H1 (cell line): ENCODE measurements at regions not wholly inside any gene's neighbourhood (a gene's known extent, or its start where the extent isn't known, plus 50 kb on each side); places are given as distances from the start of the nearest gene placed in this dataset.

Experiments used
- CTCF ChIA-PET: fragments of 300-600 bp; sonication (Branson Sonifier 250); formaldehyde crosslinking; loops from one replicate; lab custom pipeline; 2021; ENCODE audit not compliant: partially characterized antibody; lab: Charles Lee
- POLR2A ChIA-PET: fragments of 300-600 bp; sonication (Branson Sonifier 250); formaldehyde crosslinking; loops from one replicate; lab custom pipeline; 2021; ENCODE audit warnings: inconsistent platforms; ENCODE audit not compliant: partially characterized antibody; lab: Charles Lee
- DNase-seq, 2 experiments: peaks; one replicate each; pipeline versions ENCODE4 v3.0.0 to v3.0.0-alpha.2; 2010 to 2022; ENCODE audit warnings: low spot score in 2 of 2, low read depth in 1 of 2, mixed read lengths in 1 of 2
- FAIRE-seq: peaks from 2 replicates; lab custom pipeline; 2011; peaks lifted over from hg19 to GRCh38; lab: Jason Lieb, UNC
- H2AFZ ChIP-seq: 2 replicates; pipeline ENCODE4 v1.8.1; 2012; ENCODE audit warnings: low read length, inconsistent platforms
- H2AK5ac ChIP-seq: 2 replicates; pipeline ENCODE4 v1.6.1; 2013; ENCODE audit warnings: low read depth, low read length
- H2BK120ac ChIP-seq: replicated peaks from 2 replicates; pipeline ENCODE3; 2013; ENCODE audit warnings: low read depth, low read length, inconsistent platforms
- H2BK12ac ChIP-seq: 2 replicates; pipeline ENCODE4 v1.6.1; 2013; ENCODE audit warnings: low read depth, low read length
- H2BK15ac ChIP-seq: 2 replicates; pipeline ENCODE4 v1.6.1; 2013; ENCODE audit warnings: low read length
- H2BK20ac ChIP-seq: 2 replicates; pipeline ENCODE4 v1.6.1; 2013; ENCODE audit warnings: low read length
- H2BK5ac ChIP-seq: 2 replicates; pipeline ENCODE4 v1.6.1; 2013; ENCODE audit warnings: low read depth, low read length
- H3K14ac ChIP-seq: 2 replicates; pipeline ENCODE4 v1.6.1; 2013; ENCODE audit warnings: inconsistent platforms; ENCODE audit not compliant: insufficient read length
- H3K18ac ChIP-seq: 2 replicates; pipeline ENCODE4 v1.6.1; 2013; ENCODE audit warnings: low read length; ENCODE audit errors: extremely low read depth
- H3K23ac ChIP-seq: 2 replicates; pipeline ENCODE4 v1.6.1; 2013; ENCODE audit warnings: inconsistent platforms; ENCODE audit not compliant: insufficient read length
- H3K23me2 ChIP-seq: 2 replicates; pipeline ENCODE4 v1.6.1; 2013; ENCODE audit warnings: low read depth, low read length
- H3K27ac ChIP-seq: 2 replicates; pipeline ENCODE4 v1.6.1; 2011; ENCODE audit warnings: low read depth, low read length, inconsistent platforms
- H3K27me3 ChIP-seq, 4 experiments: replicated peaks in 1 of 4; 1 replicate in 1 of 4; 2 replicates in 3 of 4; pipeline versions ENCODE4 v1.6.1 to v1.8.1; 2011 to 2013; ENCODE audit warnings: low read length in 3 of 4, mild to moderate bottlenecking in 3 of 4, inconsistent platforms in 2 of 4, mixed read lengths in 2 of 4, moderate library complexity in 1 of 4; ENCODE audit not compliant: control insufficient read depth in 3 of 4, insufficient read depth in 3 of 4; ENCODE audit errors: extremely low read depth in 1 of 4
- H3K36me3 ChIP-seq, 4 experiments: 2 replicates each; pipeline versions ENCODE4 v1.6.1 to v1.8.1; 2011 to 2013; ENCODE audit warnings: mild to moderate bottlenecking in 4 of 4, low read length in 3 of 4, moderate library complexity in 2 of 4, control low read depth in 1 of 4, inconsistent platforms in 1 of 4; ENCODE audit not compliant: insufficient read depth in 4 of 4, control insufficient read depth in 2 of 4
- H3K4ac ChIP-seq: replicated peaks from 2 replicates; pipeline ENCODE3; 2013; ENCODE audit warnings: low read length, low read depth, mixed read lengths, inconsistent platforms; ENCODE audit not compliant: insufficient read length
- H3K4me1 ChIP-seq, 4 experiments: replicated peaks in 1 of 4; 1 replicate in 1 of 4; 2 replicates in 3 of 4; pipeline versions ENCODE4 v1.6.1 to v1.8.1; 2011 to 2013; ENCODE audit warnings: low read length in 3 of 4, inconsistent platforms in 2 of 4, mixed read lengths in 1 of 4; ENCODE audit not compliant: insufficient read depth in 4 of 4, control insufficient read depth in 3 of 4
- H3K4me2 ChIP-seq, 2 experiments: 2 replicates each; pipeline versions ENCODE4 v1.6.1 to v1.8.1; 2011 to 2013; ENCODE audit warnings: low read depth in 2 of 2, low read length in 2 of 2, control low read depth in 1 of 2, inconsistent platforms in 1 of 2, mild to moderate bottlenecking in 1 of 2; ENCODE audit not compliant: insufficient read depth in 1 of 2
- H3K4me3 ChIP-seq, 4 experiments: fragments of 200-600, 300-600 bp in 1 of 4; sonication (generic), shearing (Covaris generic), sonication (Bioruptor Twin) in 1 of 4; 2 replicates each; pipeline versions ENCODE4 v1.5.1 to v1.8.1; 2011 to 2016; ENCODE audit warnings: low read length in 4 of 4, low read depth in 3 of 4, control low read depth in 2 of 4, inconsistent platforms in 2 of 4, mild to moderate bottlenecking in 2 of 4, mixed read lengths in 1 of 4, moderate library complexity in 1 of 4; ENCODE audit not compliant: insufficient read depth in 2 of 4; ENCODE audit errors: extremely low read depth in 1 of 4
- H3K56ac ChIP-seq: replicated peaks from 2 replicates; pipeline ENCODE3; 2013; ENCODE audit warnings: low read depth, mild to moderate bottlenecking, mixed read lengths, low read length, inconsistent platforms; ENCODE audit not compliant: insufficient read length
- H3K79me1 ChIP-seq: 2 replicates; pipeline ENCODE4 v1.6.1; 2013; ENCODE audit warnings: low read depth, low read length, control low read depth
- H3K79me2 ChIP-seq, 2 experiments: 2 replicates each; pipeline versions ENCODE4 v1.6.1 to v1.8.1; 2012 to 2013; ENCODE audit warnings: low read length in 2 of 2, mild to moderate bottlenecking in 2 of 2, inconsistent platforms in 1 of 2; ENCODE audit not compliant: insufficient read depth in 2 of 2, control insufficient read depth in 1 of 2
- H3K9ac ChIP-seq, 4 experiments: replicated peaks in 1 of 4; 1 replicate in 1 of 4; 2 replicates in 3 of 4; pipeline versions ENCODE4 v1.6.1 to v1.8.1; 2011 to 2013; ENCODE audit warnings: low read depth in 3 of 4, low read length in 3 of 4, control low read depth in 2 of 4, mild to moderate bottlenecking in 2 of 4, moderate library complexity in 2 of 4, inconsistent platforms in 1 of 4; ENCODE audit errors: extremely low read depth in 1 of 4
- H3K9me3 ChIP-seq, 2 experiments: 2 replicates each; pipeline versions ENCODE4 v1.6.1 to v1.8.1; 2012 to 2013; ENCODE audit warnings: mild to moderate bottlenecking in 2 of 2, moderate library complexity in 2 of 2, control low read depth in 1 of 2, inconsistent platforms in 1 of 2, low read depth in 1 of 2, low read length in 1 of 2, mixed read lengths in 1 of 2; ENCODE audit not compliant: insufficient read depth in 2 of 2
- H4K20me1 ChIP-seq, 2 experiments: replicated peaks in 1 of 2; 2 replicates each; pipeline versions ENCODE3 to v1.8.1; 2011 to 2013; ENCODE audit warnings: inconsistent platforms in 2 of 2, low read length in 2 of 2, mild to moderate bottlenecking in 1 of 2; ENCODE audit not compliant: insufficient read depth in 2 of 2, control insufficient read depth in 1 of 2
- H4K5ac ChIP-seq: 2 replicates; pipeline ENCODE4 v1.6.1; 2013; ENCODE audit warnings: low read length, low read depth, mixed read lengths, inconsistent platforms; ENCODE audit not compliant: insufficient read length
- H4K8ac ChIP-seq: 2 replicates; pipeline ENCODE4 v1.8.0; 2013; ENCODE audit warnings: mild to moderate bottlenecking, moderate library complexity, low read length, inconsistent platforms; ENCODE audit not compliant: insufficient read depth; ENCODE audit errors: extremely low read depth
- H4K91ac ChIP-seq: replicated peaks from 2 replicates; pipeline ENCODE3; 2013; ENCODE audit warnings: low read length, mixed read lengths, inconsistent platforms; ENCODE audit not compliant: insufficient read length
- BCL11A ChIP-seq, 2 experiments: IDR thresholded peaks; one replicate each; pipeline ENCODE4 v1.6.1; 2011; ENCODE audit warnings: low read depth in 2 of 2, low read length in 2 of 2, mild to moderate bottlenecking in 2 of 2
- CBX8 ChIP-seq: fragments of 300-800, 300-1000 bp; sonication (generic); IDR thresholded peaks from 2 replicates; pipeline ENCODE4 v1.7.1; 2016; ENCODE audit warnings: low read depth, low read length, borderline replicate concordance
- CEBPB ChIP-seq: IDR thresholded peaks from 2 replicates; pipeline ENCODE4 v1.6.1; 2012; ENCODE audit warnings: low read depth, low read length
- GABPA ChIP-seq: IDR thresholded peaks from 2 replicates; pipeline ENCODE4 v1.6.1; 2011; ENCODE audit warnings: mild to moderate bottlenecking, low read length, moderate library complexity, borderline replicate concordance; ENCODE audit not compliant: insufficient read depth
- JUND ChIP-seq: IDR thresholded peaks from 2 replicates; pipeline ENCODE4 v1.6.1; 2011; ENCODE audit warnings: mild to moderate bottlenecking, improper control_type of control experiment, low read length
- KDM1A ChIP-seq: fragments of 200-600, 300-600 bp; sonication (generic); IDR thresholded peaks from 2 replicates; pipeline ENCODE4 v1.7.1; 2016; ENCODE audit warnings: mild to moderate bottlenecking, low read length, borderline replicate concordance
- NANOG ChIP-seq: IDR thresholded peaks from 2 replicates; pipeline ENCODE4 v1.6.1; 2011; ENCODE audit warnings: low read length, low read depth, mild to moderate bottlenecking, inconsistent platforms; ENCODE audit not compliant: insufficient read depth, poor library complexity, severe bottlenecking
- POU5F1 ChIP-seq: IDR thresholded peaks from 2 replicates; pipeline ENCODE4 v1.6.1; 2011; ENCODE audit warnings: low read depth, mild to moderate bottlenecking, low read length, moderate library complexity
- RNF2 ChIP-seq: fragments of 200-900, 300-1000 bp; sonication (generic); IDR thresholded peaks from 2 replicates; pipeline ENCODE4 v1.7.1; 2016; ENCODE audit warnings: borderline replicate concordance, low read depth, mild to moderate bottlenecking, antibody characterized with exemption, low read length; ENCODE audit not compliant: poor library complexity, severe bottlenecking; ENCODE audit errors: missing control alignments
- SAP30 ChIP-seq: fragments of 300-600 bp; sonication (generic); IDR thresholded peaks from 2 replicates; pipeline ENCODE4 v1.7.1; 2012; ENCODE audit warnings: low read length, moderate library complexity, mild to moderate bottlenecking, inconsistent platforms; ENCODE audit not compliant: insufficient read depth, insufficient replicate concordance
- SIX5 ChIP-seq: IDR thresholded peaks from 2 replicates; pipeline ENCODE4 v1.6.1; 2011; ENCODE audit warnings: mild to moderate bottlenecking, low read depth, low read length
- SP2 ChIP-seq: IDR thresholded peaks from 2 replicates; pipeline ENCODE4 v1.6.1; 2012; ENCODE audit warnings: mild to moderate bottlenecking, low read length, inconsistent platforms
- SP4 ChIP-seq: IDR thresholded peaks from 2 replicates; pipeline ENCODE4 v1.6.1; 2012; ENCODE audit warnings: low read length, inconsistent platforms
- TAF1 ChIP-seq: IDR thresholded peaks from 2 replicates; pipeline ENCODE4 v1.6.1; 2011; ENCODE audit warnings: mild to moderate bottlenecking, low read depth, low read length
- ZNF274 ChIP-seq: IDR thresholded peaks from 2 replicates; pipeline ENCODE4 v1.7.0; 2012; ENCODE audit warnings: low read length, borderline replicate concordance; ENCODE audit errors: extremely low read depth
- WGBS, 2 experiments: shearing (Covaris generic) in 1 of 2; methylation state at CpG; one replicate each; pipeline versions ENCODE4 v1.1.6 to v1.1.7; 2013 to 2015; ENCODE audit warnings: low lambda C conversion rate in 2 of 2, mixed read lengths in 2 of 2, inconsistent platforms in 1 of 2, low coverage in 1 of 2, missing lambda C conversion rate in 1 of 2; ENCODE audit not compliant: insufficient replicate concordance in 2 of 2, insufficient coverage in 1 of 2, insufficient read length in 1 of 2; ENCODE audit errors: extremely low coverage in 1 of 2, missing lambda C conversion rate in 1 of 2; 5-methylcytosine and 5-hydroxymethylcytosine counted together

DNA sequence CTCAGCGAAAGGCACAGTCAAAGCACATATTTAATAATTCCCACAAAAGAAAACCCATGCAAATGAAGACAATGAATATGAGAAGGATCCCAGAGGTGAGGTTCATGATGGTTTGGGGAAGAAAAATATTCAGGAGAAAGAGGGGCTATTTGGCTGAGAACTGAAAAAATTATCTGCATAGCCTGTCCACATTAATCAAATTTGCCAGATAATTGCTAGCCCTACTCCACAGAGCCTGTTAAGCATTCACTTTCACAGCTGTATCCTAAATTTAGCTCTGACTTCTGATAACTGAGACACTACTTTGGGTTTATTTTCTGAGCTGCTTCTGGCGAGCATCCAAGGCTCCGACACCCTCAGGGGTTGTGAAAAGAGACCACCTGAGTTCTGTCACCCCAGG is 176.2 kb downstream of the HERPUD2 start:
- no peak overlapping the region for H2BK5ac ChIP-seq
- no peak overlapping the region for H2BK12ac ChIP-seq
- no peak overlapping the region for H4K91ac ChIP-seq
- ChIA-PET POLR2A (no interaction called here), CTCF (interaction anchor here (0.8 to 4.7 kb wide), 13 partner anchors 10 to 269 kb away, joined by 3 to 55 read pairs (median 4); no protein-coding TSS in a partner anchor)
- H3K4me3 ChIP-seq: no peak overlapping the region
- H2AFZ ChIP-seq: no peak overlapping the region
- no peak overlapping the region for H2BK15ac ChIP-seq
- no peak overlapping the region for H3K23ac ChIP-seq
- no peaks in the 10 kb centered on the region for H3K79me1 ChIP-seq
- 95% methylated on average over 3 of the region's 3 CpGs; no CpG with 5 or more reads in 1 of the 2 experiments for WGBS, 2 experiments
- no peak overlapping the region for H3K9ac ChIP-seq
- H3K4me1 ChIP-seq: no peaks in the 10 kb centered on the region
- no peak overlapping the region for H2BK20ac ChIP-seq
- H3K56ac ChIP-seq: no peak overlapping the region
- H3K36me3 ChIP-seq: no peaks in the 10 kb centered on the region
- H3K4ac ChIP-seq: no peak overlapping the region
- no peaks in the 10 kb centered on the region for H3K79me2 ChIP-seq
- H4K8ac ChIP-seq: no peak overlapping the region
- H2BK120ac ChIP-seq: no peak overlapping the region
- DNase-seq (no peak), FAIRE-seq (no peak)
- H3K14ac ChIP-seq: no peak overlapping the region
- H4K20me1 ChIP-seq: no peaks in the 10 kb centered on the region
- no peak overlapping the region for H3K18ac ChIP-seq
- no peak overlapping the region for H4K5ac ChIP-seq
- no peak overlapping the region for H3K27ac ChIP-seq
- no peaks in the 10 kb centered on the region for H3K27me3 ChIP-seq
- H3K23me2 ChIP-seq: no peaks in the 10 kb centered on the region
- H2AK5ac ChIP-seq: no peak overlapping the region
- H3K4me2 ChIP-seq: no peak overlapping the region
- no peaks in the 10 kb centered on the region for H3K9me3 ChIP-seq
- TF ChIP-seq CBX8 (no peak), SAP30 (no peak), SIX5 (no peak), RNF2 (no peak), TAF1 (no peak), KDM1A (no peak), SP2 (no peak), ZNF274 (no peak), CEBPB (no peak), JUND (no peak), NANOG (no peak), BCL11A (IDR thresholded peaks at IDR 0.05; ENCODE audit: low read depth in 2 of 2, low read length in 2 of 2) (no peak), SP4 (no peak), POU5F1 (no peak), GABPA (no peak)
